Keratinocyte (primary cell): ENCODE measurements at regions not wholly inside any gene's neighbourhood (a gene's known extent, or its start where the extent isn't known, plus 50 kb on each side); places are given as distances from the start of the nearest gene placed in this dataset.

ENCODE experiments used
- DNase-seq: peaks from one replicate; pipeline ENCODE4 v3.0.0-alpha.2; 2011; ENCODE audit warnings: low read depth, missing footprints, low spot score
- FAIRE-seq: peaks from 2 replicates; lab custom pipeline; 2011; peaks lifted over from hg19 to GRCh38; lab: Jason Lieb, UNC
- H2AFZ ChIP-seq: 2 replicates; pipeline ENCODE4 v1.6.0; 2012; ENCODE audit warnings: low read length, control low read depth, inconsistent platforms; ENCODE audit not compliant: control insufficient read depth
- H3K27ac ChIP-seq: 2 replicates; pipeline ENCODE4 v1.5.1; 2011; ENCODE audit warnings: low read length; ENCODE audit not compliant: control insufficient read depth, insufficient read depth
- H3K27me3 ChIP-seq: 3 replicates; pipeline ENCODE4 v1.6.0; 2011; ENCODE audit warnings: low read length; ENCODE audit not compliant: control insufficient read depth, insufficient read depth; ENCODE audit errors: extremely low read depth
- H3K36me3 ChIP-seq, 2 experiments: 2 replicates in 1 of 2; 3 replicates in 1 of 2; pipeline ENCODE4 v1.5.1; 2011; ENCODE audit warnings: low read length in 2 of 2, mild to moderate bottlenecking in 1 of 2; ENCODE audit not compliant: control insufficient read depth in 2 of 2, insufficient read depth in 2 of 2; ENCODE audit errors: extremely low read depth in 1 of 2
- H3K4me1 ChIP-seq: 3 replicates; pipeline ENCODE4 v1.5.1; 2011; ENCODE audit warnings: low read length; ENCODE audit not compliant: control insufficient read depth, insufficient read depth; ENCODE audit errors: extremely low read depth
- H3K4me2 ChIP-seq: 3 replicates; pipeline ENCODE4 v1.6.0; 2011; ENCODE audit warnings: low read depth, low read length; ENCODE audit not compliant: control insufficient read depth, insufficient read depth; ENCODE audit errors: extremely low read depth
- H3K4me3 ChIP-seq, 3 experiments: fragments of 200-600 bp in 1 of 3; sonication (generic) in 1 of 3; 2 replicates in 2 of 3; 3 replicates in 1 of 3; pipeline ENCODE4 v1.5.1; 2011 to 2016; ENCODE audit warnings: low read length in 3 of 3, mild to moderate bottlenecking in 3 of 3, control low read depth in 2 of 3, inconsistent platforms in 1 of 3, low read depth in 1 of 3, mixed read lengths in 1 of 3, mixed run types in 1 of 3, moderate library complexity in 1 of 3; ENCODE audit not compliant: control insufficient read depth in 2 of 3, insufficient read depth in 2 of 3; ENCODE audit errors: extremely low read depth in 1 of 3
- H3K79me2 ChIP-seq: 2 replicates; pipeline ENCODE4 v1.6.0; 2012; ENCODE audit warnings: low read length; ENCODE audit not compliant: control insufficient read depth, insufficient read depth
- H3K9ac ChIP-seq: 3 replicates; pipeline ENCODE4 v1.6.0; 2011; ENCODE audit warnings: low read length; ENCODE audit not compliant: control insufficient read depth, insufficient read depth; ENCODE audit errors: extremely low read depth
- H3K9me1 ChIP-seq: 3 replicates; pipeline ENCODE4 v1.6.0; 2011; ENCODE audit warnings: low read length; ENCODE audit not compliant: control insufficient read depth, insufficient read depth; ENCODE audit errors: extremely low read depth
- H3K9me3 ChIP-seq: 2 replicates; pipeline ENCODE4 v1.5.1; 2012; ENCODE audit warnings: low read depth, low read length; ENCODE audit not compliant: control insufficient read depth
- H4K20me1 ChIP-seq: 3 replicates; pipeline ENCODE4 v1.6.0; 2011; ENCODE audit warnings: low read length; ENCODE audit not compliant: control insufficient read depth, insufficient read depth; ENCODE audit errors: extremely low read depth
- CTCF ChIP-seq, 3 experiments: IDR thresholded peaks in 1 of 3; conservative IDR thresholded peaks in 1 of 3; optimal IDR thresholded peaks in 1 of 3; 2 replicates in 2 of 3; 3 replicates in 1 of 3; pipeline versions ENCODE3 to v1.5.1; 2011; ENCODE audit warnings: low read length in 3 of 3, mild to moderate bottlenecking in 3 of 3, moderate library complexity in 2 of 3, control low read depth in 1 of 3, inconsistent platforms in 1 of 3; ENCODE audit not compliant: insufficient read depth in 2 of 3; ENCODE audit errors: extremely low read depth in 1 of 3
- EZH2 ChIP-seq: IDR thresholded peaks from one replicate; pipeline ENCODE4 v1.6.1; 2012; ENCODE audit warnings: inconsistent platforms, mild to moderate bottlenecking, low read length, moderate library complexity
- dilution Hi-C: fragments of 300-500 bp; cut with MboI; formaldehyde crosslinking; loops from one replicate; pipeline ENCODE4 v1.7.0; 2020; ENCODE audit warnings: low sequenced_read_pairs; ENCODE audit not compliant: extremely low pct_ligation_motif_present

- TF ChIP-seq CTCF (optimal IDR thresholded peaks at IDR 0.05 in 1 of 3, IDR thresholded peaks at IDR 0.05 in 1 of 3, conservative IDR thresholded peaks at IDR 0.05 in 1 of 3; ENCODE audit: extremely low read depth in 1 of 3, insufficient read depth in 2 of 3, low read length in 3 of 3) = no peak
- no peak for TF ChIP-seq EZH2
- Histone ChIP-seq H3K4me3 (no peak overlapping the region), H3K4me2 (no peak overlapping the region), H3K9ac (no peak overlapping the region), H2AFZ (no peak overlapping the region), H3K36me3 (no peaks in the 10 kb centered on the region), H3K9me3 (no peaks in the 10 kb centered on the region), H3K4me1 (no peaks in the 10 kb centered on the region), H3K27ac (no peak overlapping the region), H3K9me1 (no peaks in the 10 kb centered on the region), H4K20me1 (no peaks in the 10 kb centered on the region), H3K79me2 (no peaks in the 10 kb centered on the region), H3K27me3 (no peaks in the 10 kb centered on the region)
- DNase-seq = no peak
- no peak for FAIRE-seq
- dilution Hi-C loops = no loop called here
Measured at GRCh38 chr18:56130481-56130880, 507.9 kb downstream of the TXNL1 start.

- H3K4me2 ChIP-seq = no peak overlapping the region
- H3K79me2 ChIP-seq = no peaks in the 10 kb centered on the region
- no peaks in the 10 kb centered on the region for H3K9me1 ChIP-seq
- no peaks in the 10 kb centered on the region for H3K9me3 ChIP-seq
- no peaks in the 10 kb centered on the region for H4K20me1 ChIP-seq
- FAIRE-seq (no peak), DNase-seq (no peak)
- dilution Hi-C loops = no loop called here
- no peak overlapping the region for H3K9ac ChIP-seq
- H3K4me1 ChIP-seq = peaks cover 13% of the 10 kb centered on the region
- no peak overlapping the region for H3K4me3 ChIP-seq
- no peak overlapping the region for H3K27ac ChIP-seq
- no peaks in the 10 kb centered on the region for H3K27me3 ChIP-seq
- no peaks in the 10 kb centered on the region for H3K36me3 ChIP-seq
- no peak overlapping the region for H2AFZ ChIP-seq
- TF ChIP-seq EZH2 (no peak), CTCF (optimal IDR thresholded peaks at IDR 0.05 in 1 of 3, IDR thresholded peaks at IDR 0.05 in 1 of 3, conservative IDR thresholded peaks at IDR 0.05 in 1 of 3; ENCODE audit: extremely low read depth in 1 of 3, insufficient read depth in 2 of 3, low read length in 3 of 3) (no peak)
Measured at GRCh38 chr18:56128153-56128791, 510.1 kb downstream of the TXNL1 start.
